OCI-LY7 (cell line): ENCODE measurements at regions not wholly inside any gene's neighbourhood (a gene's known extent, or its start where the extent isn't known, plus 50 kb on each side); places are given as distances from the start of the nearest gene placed in this dataset.

Experiments
- BruUV-seq: library from RNA; stranded (reverse); fragments of 400-500 nt; replicated peaks from 2 replicates; lab custom pipeline; 2021; lab: Mats Ljungman, UMichigan
- CTCF ChIA-PET: fragments of 300-600 bp; sonication (Branson Sonifier 250); formaldehyde crosslinking; loops from one replicate; lab custom pipeline; 2022; ENCODE audit warnings: antibody characterized with exemption; ENCODE audit not compliant: unreplicated experiment; lab: Charles Lee
- POLR2A ChIA-PET: fragments of 300-600 bp; sonication (Branson Sonifier 250); formaldehyde crosslinking; loops from one replicate; lab custom pipeline; 2022; ENCODE audit warnings: antibody characterized with exemption; lab: Charles Lee
- DNase-seq: peaks from one replicate; pipeline ENCODE4 v3.0.0-alpha.2; 2015; ENCODE audit warnings: low spot score
- H2AFZ ChIP-seq: fragments of 200-600 bp; sonication (generic), shearing (Covaris generic); 2 replicates; pipeline ENCODE4 v1.6.1; 2014; ENCODE audit warnings: mild to moderate bottlenecking, antibody characterized with exemption, low read length, moderate library complexity
- H3K27ac ChIP-seq: fragments of 200-600 bp; sonication (generic); 2 replicates; pipeline ENCODE4 v1.5.1; 2014; ENCODE audit warnings: mixed run types, low read depth, mild to moderate bottlenecking, moderate library complexity, low read length, inconsistent platforms; ENCODE audit not compliant: poor library complexity, severe bottlenecking
- H3K36me3 ChIP-seq: fragments of 200-600 bp; sonication (generic); 2 replicates; pipeline ENCODE4 v1.6.1; 2014; ENCODE audit warnings: mild to moderate bottlenecking, antibody characterized with exemption, low read length, moderate library complexity, mixed read lengths; ENCODE audit not compliant: insufficient read depth
- H3K4me1 ChIP-seq: fragments of 200-600 bp; sonication (generic); 2 replicates; pipeline ENCODE4 v1.5.1; 2014; ENCODE audit warnings: mild to moderate bottlenecking, low read length; ENCODE audit not compliant: insufficient read depth, poor library complexity, severe bottlenecking
- H3K4me2 ChIP-seq: fragments of 200-600 bp; sonication (generic); 2 replicates; pipeline ENCODE4 v1.6.1; 2014; ENCODE audit warnings: mild to moderate bottlenecking, low read length
- H3K4me3 ChIP-seq: fragments of 200-600 bp; sonication (generic); 2 replicates; pipeline ENCODE4 v1.5.1; 2014; ENCODE audit warnings: mild to moderate bottlenecking, low read depth, low read length; ENCODE audit not compliant: poor library complexity, severe bottlenecking
- H3K79me2 ChIP-seq: fragments of 200-600 bp; sonication (generic); 2 replicates; pipeline ENCODE4 v1.6.1; 2016; ENCODE audit warnings: low read depth, mild to moderate bottlenecking, low read length, moderate library complexity, mixed read lengths; ENCODE audit not compliant: insufficient read depth
- H3K9me2 ChIP-seq: fragments of 200-600 bp; sonication (generic); 2 replicates; pipeline ENCODE4 v1.6.1; 2016; ENCODE audit warnings: mild to moderate bottlenecking, low read length, mixed read lengths; ENCODE audit not compliant: insufficient read depth
- H3K9me3 ChIP-seq: fragments of 200-600 bp; sonication (generic); 2 replicates; pipeline ENCODE4 v1.6.1; 2014; ENCODE audit warnings: mild to moderate bottlenecking, mixed run types, low read length, mixed read lengths
- H4K20me1 ChIP-seq: fragments of 200-600 bp; sonication (generic); 2 replicates; pipeline ENCODE4 v1.6.1; 2014; ENCODE audit warnings: mild to moderate bottlenecking, antibody characterized with exemption, low read length, moderate library complexity, mixed read lengths; ENCODE audit not compliant: insufficient read depth
- CTCF ChIP-seq: fragments of 200-600 bp; sonication (generic); conservative IDR thresholded peaks from 2 replicates; pipeline ENCODE4 v1.5.1; 2014; ENCODE audit warnings: mild to moderate bottlenecking, antibody characterized with exemption, low read length, moderate library complexity, mixed read lengths
- EZH2phosphoT487 ChIP-seq: fragments of 200-600 bp; sonication (generic); IDR thresholded peaks from 2 replicates; pipeline ENCODE4 v1.6.1; 2018; ENCODE audit warnings: low read depth, borderline replicate concordance, mild to moderate bottlenecking, mixed run types, antibody characterized with exemption, low read length, moderate library complexity, mixed read lengths
- intact Hi-C: fragments of 100-400 bp; cut with micrococcal nuclease; formaldehyde crosslinking; loops from one replicate; pipeline ENCODE4 v1.10.0; 2022; ENCODE audit not compliant: unreplicated experiment

DNA sequence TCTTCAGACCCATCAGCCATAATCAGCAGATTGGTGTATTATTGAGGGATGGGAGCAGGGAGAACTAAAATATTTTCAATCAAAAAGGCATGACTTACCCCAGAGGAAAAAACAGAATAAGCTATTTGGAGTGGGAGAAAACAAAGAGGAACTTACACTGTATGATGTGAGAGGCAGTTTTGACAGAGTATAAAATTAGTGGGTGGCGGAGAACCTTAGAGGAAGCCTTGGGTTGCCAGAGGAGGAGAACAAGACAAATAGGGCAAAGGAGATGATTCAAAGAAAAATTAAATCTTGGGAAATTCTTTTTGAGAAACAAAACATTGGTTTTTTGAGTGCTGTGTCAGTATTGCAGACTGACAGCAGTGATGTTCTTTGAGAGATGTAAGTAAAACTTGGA lies 285.0 kb downstream of the C11orf87 start:
- H3K27ac ChIP-seq: no peak overlapping the region
- no peaks in the 10 kb centered on the region for H3K9me2 ChIP-seq
- POLR2A ChIA-PET: no interaction called here
- BruUV-seq: no TSS peak
- TF ChIP-seq CTCF (no peak), EZH2phosphoT487 (no peak)
- DNase-seq: no peak
- H3K36me3 ChIP-seq: no peaks in the 10 kb centered on the region
- H3K4me1 ChIP-seq: no peaks in the 10 kb centered on the region
- H3K9me3 ChIP-seq: no peaks in the 10 kb centered on the region
- CTCF ChIA-PET: no interaction called here
- H3K4me3 ChIP-seq: no peak overlapping the region
- H4K20me1 ChIP-seq: no peaks in the 10 kb centered on the region
- intact Hi-C loops: no loop called here
- H3K4me2 ChIP-seq: no peak overlapping the region
- no peaks in the 10 kb centered on the region for H3K79me2 ChIP-seq
- H2AFZ ChIP-seq: no peak overlapping the region

DNA sequence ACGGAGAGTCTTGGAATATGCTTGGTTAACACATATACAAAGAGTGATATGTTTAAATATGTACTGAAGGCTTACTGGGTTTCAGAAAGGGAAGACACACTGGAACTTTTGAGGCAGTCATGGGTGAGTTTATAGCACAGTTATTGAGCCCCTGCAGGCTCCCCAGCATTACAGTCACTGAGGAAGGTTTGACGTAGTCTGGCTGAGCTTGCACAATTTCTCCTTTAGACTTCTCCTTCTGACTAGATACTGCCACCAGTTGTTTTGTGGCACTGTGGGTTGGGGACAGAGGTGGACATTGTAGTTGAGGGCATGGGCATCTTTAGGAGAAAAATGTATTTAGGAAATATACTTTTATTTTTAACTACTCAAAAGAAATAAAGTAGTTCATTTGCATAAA lies 285.4 kb downstream of the C11orf87 start:
- Histone ChIP-seq H2AFZ (no peak overlapping the region), H3K27ac (no peak overlapping the region), H4K20me1 (no peaks in the 10 kb centered on the region), H3K9me3 (no peaks in the 10 kb centered on the region), H3K4me2 (no peak overlapping the region), H3K36me3 (no peaks in the 10 kb centered on the region), H3K4me1 (no peaks in the 10 kb centered on the region), H3K79me2 (no peaks in the 10 kb centered on the region), H3K4me3 (no peak overlapping the region), H3K9me2 (no peaks in the 10 kb centered on the region)
- BruUV-seq: no TSS peak
- intact Hi-C loops: no loop called here
- POLR2A ChIA-PET: no interaction called here
- TF ChIP-seq EZH2phosphoT487: no peak
- TF ChIP-seq CTCF: no peak
- DNase-seq: no peak
- CTCF ChIA-PET: no interaction called here

GRCh38 chr11:109708184-109708583 lies 286.2 kb downstream of the C11orf87 start:
- DNase-seq: no peak
- Histone ChIP-seq H3K36me3 (no peaks in the 10 kb centered on the region), H3K4me2 (no peak overlapping the region), H3K4me3 (no peak overlapping the region), H3K79me2 (no peaks in the 10 kb centered on the region), H3K27ac (no peak overlapping the region), H3K9me3 (no peaks in the 10 kb centered on the region), H3K4me1 (no peaks in the 10 kb centered on the region), H3K9me2 (no peaks in the 10 kb centered on the region), H2AFZ (no peak overlapping the region), H4K20me1 (no peaks in the 10 kb centered on the region)
- POLR2A ChIA-PET: no interaction called here
- intact Hi-C loops: no loop called here
- no TSS peak for BruUV-seq
- TF ChIP-seq CTCF (no peak), EZH2phosphoT487 (no peak)
- CTCF ChIA-PET: no interaction called here
